ENCODE measurements at regions not wholly inside any gene's neighbourhood (a gene's known extent, or its start where the extent isn't known, plus 50 kb on each side); places are given as distances from the start of the nearest gene placed in this dataset.

DNA sequence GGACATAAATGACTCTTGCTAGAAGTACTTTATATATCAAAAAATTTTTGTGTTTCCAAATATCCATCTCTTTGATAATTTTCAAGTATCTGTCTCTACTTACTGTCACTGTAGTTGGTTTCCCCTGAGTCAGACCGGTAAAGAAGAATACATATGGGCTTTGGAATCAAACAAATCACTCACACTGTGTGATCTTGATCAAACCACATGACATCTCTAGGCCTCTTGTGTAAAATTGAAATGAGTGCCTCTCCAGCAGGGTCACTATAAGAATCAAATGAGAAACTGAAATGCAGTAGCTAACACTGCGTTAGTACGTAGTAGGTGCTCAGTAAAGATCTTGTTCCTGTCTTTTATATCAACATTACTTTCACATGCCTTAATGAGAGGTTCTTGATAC, 314.6 kb upstream of the STT3B start:
- no peak for DNase-seq
- intact Hi-C loops (cut with DNase I): no loop called here
- no peak overlapping the region for H3K4me3 ChIP-seq
- no peaks in the 10 kb centered on the region for H3K27me3 ChIP-seq
- no peak for TF ChIP-seq POLR2A (IDR thresholded peaks at IDR 0.05)
- TF ChIP-seq, protein P1, sequence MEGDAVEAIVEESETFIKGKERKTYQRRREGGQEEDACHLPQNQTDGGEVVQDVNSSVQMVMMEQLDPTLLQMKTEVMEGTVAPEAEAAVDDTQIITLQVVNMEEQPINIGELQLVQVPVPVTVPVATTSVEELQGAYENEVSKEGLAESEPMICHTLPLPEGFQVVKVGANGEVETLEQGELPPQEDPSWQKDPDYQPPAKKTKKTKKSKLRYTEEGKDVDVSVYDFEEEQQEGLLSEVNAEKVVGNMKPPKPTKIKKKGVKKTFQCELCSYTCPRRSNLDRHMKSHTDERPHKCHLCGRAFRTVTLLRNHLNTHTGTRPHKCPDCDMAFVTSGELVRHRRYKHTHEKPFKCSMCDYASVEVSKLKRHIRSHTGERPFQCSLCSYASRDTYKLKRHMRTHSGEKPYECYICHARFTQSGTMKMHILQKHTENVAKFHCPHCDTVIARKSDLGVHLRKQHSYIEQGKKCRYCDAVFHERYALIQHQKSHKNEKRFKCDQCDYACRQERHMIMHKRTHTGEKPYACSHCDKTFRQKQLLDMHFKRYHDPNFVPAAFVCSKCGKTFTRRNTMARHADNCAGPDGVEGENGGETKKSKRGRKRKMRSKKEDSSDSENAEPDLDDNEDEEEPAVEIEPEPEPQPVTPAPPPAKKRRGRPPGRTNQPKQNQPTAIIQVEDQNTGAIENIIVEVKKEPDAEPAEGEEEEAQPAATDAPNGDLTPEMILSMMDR (IDR thresholded peaks at IDR 0.05): no peak
- TF ChIP-seq EP300 (IDR thresholded peaks at IDR 0.05): no peak
- no peaks in the 10 kb centered on the region for H3K9me3 ChIP-seq
- no peaks in the 10 kb centered on the region for H3K36me3 ChIP-seq
- WGBS, 3 donors: 94 to 98% (median 94%) methylated on average over 3 of the region's 3 CpGs
- H3K4me1 ChIP-seq (ENCODE audit: insufficient read depth): peaks cover 1% of the 10 kb centered on the region
- H3K27ac ChIP-seq: no peak overlapping the region

DNA sequence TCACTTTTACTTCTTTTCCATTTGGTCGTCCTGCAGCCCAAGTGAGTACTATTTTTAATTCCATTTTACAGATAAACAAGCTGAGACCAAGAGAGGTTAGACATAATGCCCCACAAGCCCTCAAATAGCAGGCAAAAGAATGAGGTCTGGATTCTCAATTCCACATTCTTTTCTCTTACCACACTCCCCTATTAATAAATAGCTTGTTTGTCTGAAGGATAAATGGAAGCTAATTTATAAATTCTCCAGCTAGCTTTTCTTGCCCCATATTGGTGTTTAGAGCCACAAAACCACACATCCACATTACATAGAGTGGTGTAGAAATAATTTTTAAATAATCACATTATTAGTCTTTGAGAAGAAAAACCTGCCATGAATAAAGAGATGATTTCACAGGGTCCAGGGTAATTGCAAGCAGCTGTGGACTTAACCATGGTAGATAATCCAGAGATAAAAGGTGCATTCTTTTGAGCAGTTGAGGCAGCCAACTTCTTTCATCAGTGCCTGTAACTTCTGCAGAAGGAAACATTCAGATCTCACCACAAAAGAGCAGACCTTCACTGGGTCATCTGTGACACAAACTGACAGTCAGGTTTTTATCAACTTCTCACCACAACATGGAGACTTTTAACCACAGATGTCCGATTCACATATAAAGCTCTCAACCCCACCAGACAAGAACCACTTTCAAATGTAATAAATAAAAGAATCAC, 313.4 kb upstream of the STT3B start:
- Histone ChIP-seq H3K27me3 (no peaks in the 10 kb centered on the region), H3K4me1 (ENCODE audit: insufficient read depth) (peaks cover 1% of the 10 kb centered on the region), H3K9me3 (no peaks in the 10 kb centered on the region), H3K4me3 (no peak overlapping the region), H3K36me3 (no peaks in the 10 kb centered on the region), H3K27ac (no peak overlapping the region)
- 24 to 33% (median 24%) methylated on average over 2 of the region's 2 CpGs for WGBS, 3 donors
- no peak for DNase-seq
- TF ChIP-seq EP300 (IDR thresholded peaks at IDR 0.05): no peak
- no peak for TF ChIP-seq POLR2A (IDR thresholded peaks at IDR 0.05)
- TF ChIP-seq, protein P1 (IDR thresholded peaks at IDR 0.05): no peak
- intact Hi-C loops (cut with DNase I): no loop called here

DNA sequence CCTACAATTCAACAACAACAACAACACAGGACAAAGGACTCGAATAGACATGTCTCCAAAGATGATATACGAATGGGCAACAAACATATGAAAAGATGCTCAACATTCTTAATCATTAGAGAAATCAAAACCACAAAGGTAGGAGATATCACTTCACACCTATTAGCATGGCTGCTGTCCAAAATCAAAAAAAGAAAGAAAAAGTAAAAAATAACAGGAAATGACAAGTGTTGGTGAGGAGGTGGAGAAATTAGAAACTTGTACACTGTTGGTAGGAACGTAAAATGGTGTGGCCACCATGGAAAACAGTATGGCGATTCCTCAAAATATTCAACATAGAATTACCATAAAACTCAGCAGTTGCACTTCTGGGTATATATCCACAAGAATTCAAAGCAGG, 312.3 kb upstream of the STT3B start:
- Histone ChIP-seq H3K36me3 (no peaks in the 10 kb centered on the region), H3K4me1 (ENCODE audit: insufficient read depth) (peaks cover 1% of the 10 kb centered on the region), H3K4me3 (no peak overlapping the region), H3K27ac (no peak overlapping the region), H3K27me3 (no peaks in the 10 kb centered on the region), H3K9me3 (no peaks in the 10 kb centered on the region)
- 96 to 99% (median 96%) methylated on average over 4 of the region's 4 CpGs for WGBS, 3 donors
- TF ChIP-seq POLR2A (IDR thresholded peaks at IDR 0.05) (no peak), EP300 (IDR thresholded peaks at IDR 0.05) (no peak)
- TF ChIP-seq, protein P1 (IDR thresholded peaks at IDR 0.05): no peak
- intact Hi-C loops (cut with DNase I): no loop called here
- no peak for DNase-seq

DNA sequence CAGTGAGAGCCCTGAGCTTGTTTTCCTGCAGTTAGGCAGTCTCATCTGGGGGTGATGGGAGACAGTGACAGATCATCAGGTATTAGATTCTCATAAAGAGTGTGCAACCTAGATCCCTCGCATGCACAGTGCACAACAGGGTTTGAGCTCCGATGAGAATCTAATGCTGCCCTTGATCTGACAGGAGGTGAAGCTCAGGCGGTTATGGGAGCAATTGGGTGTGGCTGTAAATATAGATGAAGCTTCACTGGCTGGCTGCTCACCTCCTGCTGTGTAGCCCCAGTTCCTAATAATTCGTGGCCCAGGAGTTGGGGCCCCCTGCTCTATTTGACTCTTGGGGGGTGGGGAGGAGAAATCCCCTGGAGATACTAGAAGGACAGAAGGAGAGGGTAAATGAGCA, 309.4 kb upstream of the STT3B start:
- TF ChIP-seq, protein P1 (IDR thresholded peaks at IDR 0.05): no peak
- TF ChIP-seq EP300 (IDR thresholded peaks at IDR 0.05): no peak
- no peak for TF ChIP-seq POLR2A (IDR thresholded peaks at IDR 0.05)
- H3K9me3 ChIP-seq: no peaks in the 10 kb centered on the region
- H3K4me1 ChIP-seq (ENCODE audit: insufficient read depth): peaks cover 1% of the 10 kb centered on the region
- no peaks in the 10 kb centered on the region for H3K36me3 ChIP-seq
- intact Hi-C loops (cut with DNase I): no loop called here
- H3K27me3 ChIP-seq: no peaks in the 10 kb centered on the region
- H3K4me3 ChIP-seq: no peak overlapping the region
- no peak for DNase-seq
- 80 to 90% (median 87%) methylated on average over 4 of the region's 4 CpGs for WGBS, 3 donors
- H3K27ac ChIP-seq: no peak overlapping the region
